ENCODE measurements at regions not wholly inside any gene's neighbourhood (a gene's known extent, or its start where the extent isn't known, plus 50 kb on each side); places are given as distances from the start of the nearest gene placed in this dataset.

DNA sequence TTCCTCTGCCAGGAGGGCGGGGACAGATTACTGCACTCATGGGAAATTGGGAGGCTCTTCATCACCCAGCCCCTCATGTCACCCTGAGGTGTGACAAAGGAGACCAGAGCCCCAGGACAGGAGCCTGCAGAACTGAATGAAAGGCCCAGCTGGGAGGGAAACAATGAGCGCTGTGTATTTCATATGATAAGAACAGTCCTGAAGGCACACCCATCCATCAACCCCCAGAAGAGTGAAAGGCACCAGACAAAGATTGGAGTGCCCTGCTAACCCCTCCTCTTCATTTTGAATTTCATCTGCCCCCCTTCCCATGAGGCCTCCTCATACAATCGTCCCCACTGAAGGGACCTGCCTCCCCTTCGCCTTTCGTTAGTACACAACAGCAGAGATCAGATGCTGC lies 160.0 kb upstream of the PRICKLE2 start:
- Histone ChIP-seq H3K79me1 (ENCODE audit: low read depth, low read length) (no peaks in the 10 kb centered on the region), H4K8ac (ENCODE audit: low read depth, low read length) (no peak overlapping the region), H4K91ac (ENCODE audit: low read depth, low read length, poor library complexity) (no peak overlapping the region), H3K27ac (replicated peaks; ENCODE audit: low read length) (no peak overlapping the region), H3K9me3 (replicated peaks in 1 of 2; ENCODE audit: control insufficient read depth in 2 of 2, insufficient read depth in 1 of 2, low read depth in 1 of 2, low read length in 2 of 2) (no peaks in the 10 kb centered on the region), H2BK5ac (ENCODE audit: low read length) (no peak overlapping the region), H3K14ac (ENCODE audit: low read length) (no peak overlapping the region), H3K4me1 (ENCODE audit: control insufficient read depth in 2 of 2, insufficient read depth in 1 of 2, low read depth in 1 of 2, low read length in 2 of 2) (peaks cover 0 to 8% of the 10 kb centered on the region in 2 donors), H3K4me3 (ENCODE audit: low read length in 2 of 2) (no peak overlapping the region), H3K4me2 (ENCODE audit: insufficient read depth, low read length, poor library complexity, severe bottlenecking) (no peak overlapping the region), H3K4ac (ENCODE audit: low read length) (no peak overlapping the region), H3K23ac (ENCODE audit: low read depth, low read length, poor library complexity) (no peak overlapping the region), H2BK120ac (ENCODE audit: low read depth, low read length) (no peak overlapping the region), H2AK5ac (ENCODE audit: low read depth, low read length) (no peak overlapping the region), H2BK12ac (ENCODE audit: low read length) (no peak overlapping the region), H3K9ac (ENCODE audit: low read depth, low read length, poor library complexity) (no peak overlapping the region), H2BK15ac (ENCODE audit: low read length) (no peak overlapping the region), H2AFZ (ENCODE audit: low read length) (peak overlapping the region; percentile 25), H3K27me3 (ENCODE audit: control insufficient read depth in 3 of 3, insufficient read depth in 3 of 3, low read depth in 1 of 3, low read length in 3 of 3) (no peaks in the 10 kb centered on the region), H3K18ac (ENCODE audit: low read length) (no peak overlapping the region), H3K36me3 (replicated peaks in 1 of 2; ENCODE audit: control insufficient read depth in 2 of 2, insufficient read depth in 2 of 2, low read length in 2 of 2) (no peaks in the 10 kb centered on the region)
- no CpG with 5 or more reads among the region's 5 CpGs for WGBS, 2 donors (ENCODE audit: extremely low coverage in 2 of 2, insufficient read length in 2 of 2, insufficient replicate concordance in 1 of 2)
- DNase-seq (ENCODE audit: low spot score): no peak

GRCh38 chr3:64384561-64384960 lies 159.3 kb upstream of the PRICKLE2 start:
- Histone ChIP-seq H3K18ac (ENCODE audit: low read length) (no peak overlapping the region), H3K27me3 (ENCODE audit: control insufficient read depth in 3 of 3, insufficient read depth in 3 of 3, low read depth in 1 of 3, low read length in 3 of 3) (no peaks in the 10 kb centered on the region), H3K79me1 (ENCODE audit: low read depth, low read length) (no peaks in the 10 kb centered on the region), H3K14ac (ENCODE audit: low read length) (no peak overlapping the region), H2BK12ac (ENCODE audit: low read length) (no peak overlapping the region), H4K8ac (ENCODE audit: low read depth, low read length) (no peak overlapping the region), H3K9ac (ENCODE audit: low read depth, low read length, poor library complexity) (no peak overlapping the region), H3K4me1 (ENCODE audit: control insufficient read depth in 2 of 2, insufficient read depth in 1 of 2, low read depth in 1 of 2, low read length in 2 of 2) (peaks cover 0 to 8% of the 10 kb centered on the region in 2 donors), H3K4ac (ENCODE audit: low read length) (no peak overlapping the region), H3K36me3 (replicated peaks in 1 of 2; ENCODE audit: control insufficient read depth in 2 of 2, insufficient read depth in 2 of 2, low read length in 2 of 2) (no peaks in the 10 kb centered on the region), H2AFZ (ENCODE audit: low read length) (no peak overlapping the region), H2BK5ac (ENCODE audit: low read length) (no peak overlapping the region), H3K9me3 (replicated peaks in 1 of 2; ENCODE audit: control insufficient read depth in 2 of 2, insufficient read depth in 1 of 2, low read depth in 1 of 2, low read length in 2 of 2) (no peaks in the 10 kb centered on the region), H3K27ac (replicated peaks; ENCODE audit: low read length) (no peak overlapping the region), H3K23ac (ENCODE audit: low read depth, low read length, poor library complexity) (no peak overlapping the region), H3K4me2 (ENCODE audit: insufficient read depth, low read length, poor library complexity, severe bottlenecking) (no peak overlapping the region), H4K91ac (ENCODE audit: low read depth, low read length, poor library complexity) (no peak overlapping the region), H2AK5ac (ENCODE audit: low read depth, low read length) (no peak overlapping the region), H2BK120ac (ENCODE audit: low read depth, low read length) (no peak overlapping the region), H2BK15ac (ENCODE audit: low read length) (no peak overlapping the region), H3K4me3 (ENCODE audit: low read length in 2 of 2) (no peak overlapping the region)
- no CpG with 5 or more reads among the region's 3 CpGs for WGBS, 2 donors (ENCODE audit: extremely low coverage in 2 of 2, insufficient read length in 2 of 2, insufficient replicate concordance in 1 of 2)
- DNase-seq (ENCODE audit: low spot score): no peak

DNA sequence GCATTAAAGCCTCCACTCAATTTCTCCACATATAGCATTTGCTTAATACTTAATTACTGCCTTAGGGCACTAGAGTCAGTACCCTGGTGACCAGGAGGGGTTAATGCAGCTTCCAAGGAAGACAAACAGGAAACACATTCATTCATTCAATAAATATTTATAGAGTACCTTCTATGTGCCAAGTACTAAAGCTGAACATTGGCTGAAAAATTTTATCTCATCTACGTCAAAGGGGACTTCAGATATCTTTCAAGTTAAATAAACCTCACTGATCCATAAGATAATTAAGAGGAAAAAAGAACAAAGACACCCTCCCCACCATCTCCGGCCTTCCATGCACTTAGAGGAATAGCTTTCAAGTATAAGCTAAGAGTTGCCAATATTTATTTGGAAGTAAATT lies 156.9 kb upstream of the PRICKLE2 start:
- Histone ChIP-seq H3K9ac (ENCODE audit: low read depth, low read length, poor library complexity) (no peak overlapping the region), H2BK12ac (ENCODE audit: low read length) (no peak overlapping the region), H3K4me2 (ENCODE audit: insufficient read depth, low read length, poor library complexity, severe bottlenecking) (no peak overlapping the region), H3K18ac (ENCODE audit: low read length) (no peak overlapping the region), H4K8ac (ENCODE audit: low read depth, low read length) (no peak overlapping the region), H3K4ac (ENCODE audit: low read length) (no peak overlapping the region), H2BK120ac (ENCODE audit: low read depth, low read length) (no peak overlapping the region), H2AFZ (ENCODE audit: low read length) (no peak overlapping the region), H3K36me3 (replicated peaks in 1 of 2; ENCODE audit: control insufficient read depth in 2 of 2, insufficient read depth in 2 of 2, low read length in 2 of 2) (no peaks in the 10 kb centered on the region), H3K27me3 (ENCODE audit: control insufficient read depth in 3 of 3, insufficient read depth in 3 of 3, low read depth in 1 of 3, low read length in 3 of 3) (no peaks in the 10 kb centered on the region), H2BK5ac (ENCODE audit: low read length) (no peak overlapping the region), H3K4me3 (ENCODE audit: low read length in 2 of 2) (no peak overlapping the region), H3K9me3 (replicated peaks in 1 of 2; ENCODE audit: control insufficient read depth in 2 of 2, insufficient read depth in 1 of 2, low read depth in 1 of 2, low read length in 2 of 2) (no peaks in the 10 kb centered on the region), H2BK15ac (ENCODE audit: low read length) (no peak overlapping the region), H2AK5ac (ENCODE audit: low read depth, low read length) (no peak overlapping the region), H3K14ac (ENCODE audit: low read length) (no peak overlapping the region), H3K27ac (replicated peaks; ENCODE audit: low read length) (no peak overlapping the region), H3K23ac (ENCODE audit: low read depth, low read length, poor library complexity) (no peak overlapping the region), H4K91ac (ENCODE audit: low read depth, low read length, poor library complexity) (no peak overlapping the region), H3K79me1 (ENCODE audit: low read depth, low read length) (no peaks in the 10 kb centered on the region), H3K4me1 (ENCODE audit: control insufficient read depth in 2 of 2, insufficient read depth in 1 of 2, low read depth in 1 of 2, low read length in 2 of 2) (peaks cover 0 to 8% of the 10 kb centered on the region in 2 donors)
- no peak for DNase-seq (ENCODE audit: low spot score)
- no CpG with 5 or more reads among the region's 2 CpGs for WGBS, 2 donors (ENCODE audit: extremely low coverage in 2 of 2, insufficient read length in 2 of 2, insufficient replicate concordance in 1 of 2)

DNA sequence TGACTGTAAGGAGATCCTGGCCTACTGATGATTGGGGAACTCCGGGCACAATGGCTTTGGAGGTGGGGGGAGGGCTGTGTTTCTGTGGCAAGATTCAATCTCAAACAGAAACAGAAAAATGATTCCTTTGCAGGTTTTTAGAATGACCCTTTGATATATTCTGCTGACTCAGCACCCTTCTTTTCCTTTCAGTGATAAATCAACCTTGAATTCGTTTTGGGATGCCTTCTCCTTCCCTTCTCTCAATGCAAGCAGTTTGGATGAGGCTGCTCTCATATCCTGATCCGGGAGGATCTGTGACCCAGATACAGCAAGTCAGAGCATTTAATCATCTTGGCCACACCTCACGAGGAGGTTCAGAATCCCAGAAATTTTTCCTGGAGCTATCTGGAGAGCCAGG lies 156.1 kb upstream of the PRICKLE2 start:
- Histone ChIP-seq H4K91ac (ENCODE audit: low read depth, low read length, poor library complexity) (no peak overlapping the region), H3K36me3 (replicated peaks in 1 of 2; ENCODE audit: control insufficient read depth in 2 of 2, insufficient read depth in 2 of 2, low read length in 2 of 2) (no peaks in the 10 kb centered on the region), H3K27me3 (ENCODE audit: control insufficient read depth in 3 of 3, insufficient read depth in 3 of 3, low read depth in 1 of 3, low read length in 3 of 3) (no peaks in the 10 kb centered on the region), H2BK120ac (ENCODE audit: low read depth, low read length) (no peak overlapping the region), H3K18ac (ENCODE audit: low read length) (no peak overlapping the region), H3K79me1 (ENCODE audit: low read depth, low read length) (no peaks in the 10 kb centered on the region), H2AK5ac (ENCODE audit: low read depth, low read length) (no peak overlapping the region), H2BK15ac (ENCODE audit: low read length) (no peak overlapping the region), H2BK12ac (ENCODE audit: low read length) (no peak overlapping the region), H3K23ac (ENCODE audit: low read depth, low read length, poor library complexity) (no peak overlapping the region), H3K9me3 (replicated peaks in 1 of 2; ENCODE audit: control insufficient read depth in 2 of 2, insufficient read depth in 1 of 2, low read depth in 1 of 2, low read length in 2 of 2) (no peaks in the 10 kb centered on the region), H4K8ac (ENCODE audit: low read depth, low read length) (no peak overlapping the region), H2AFZ (ENCODE audit: low read length) (no peak overlapping the region), H3K4me2 (ENCODE audit: insufficient read depth, low read length, poor library complexity, severe bottlenecking) (no peak overlapping the region), H2BK5ac (ENCODE audit: low read length) (no peak overlapping the region), H3K4me1 (ENCODE audit: control insufficient read depth in 2 of 2, insufficient read depth in 1 of 2, low read depth in 1 of 2, low read length in 2 of 2) (peaks cover 0 to 8% of the 10 kb centered on the region in 2 donors), H3K27ac (replicated peaks; ENCODE audit: low read length) (no peak overlapping the region), H3K9ac (ENCODE audit: low read depth, low read length, poor library complexity) (no peak overlapping the region), H3K4me3 (ENCODE audit: low read length in 2 of 2) (no peak overlapping the region), H3K4ac (ENCODE audit: low read length) (no peak overlapping the region), H3K14ac (ENCODE audit: low read length) (no peak overlapping the region)
- DNase-seq (ENCODE audit: low spot score): no peak
- WGBS, 2 donors (ENCODE audit: extremely low coverage in 2 of 2, insufficient read length in 2 of 2, insufficient replicate concordance in 1 of 2): no CpG with 5 or more reads among the region's 4 CpGs
